WTC11 (cell line): ENCODE measurements at regions not wholly inside any gene's neighbourhood (a gene's known extent, or its start where the extent isn't known, plus 50 kb on each side); places are given as distances from the start of the nearest gene placed in this dataset.

ENCODE experiments used
- ATAC-seq: fragments of 200-7000 bp; cut with Tn5 transposase; 2 replicates; pipeline ENCODE4 v1.10.0; 2021; ENCODE audit warnings: mild to moderate bottlenecking, moderate library complexity
- CTCF ChIA-PET: fragments of 300-600 bp; sonication (Branson Sonifier 250); formaldehyde crosslinking; loops from one replicate; lab custom pipeline; 2021; ENCODE audit warnings: antibody characterized with exemption; lab: Charles Lee
- POLR2A ChIA-PET: fragments of 350-600 bp; sonication (Branson Sonifier 250); formaldehyde crosslinking; loops from one replicate; lab custom pipeline; 2021; ENCODE audit warnings: antibody characterized with exemption; lab: Charles Lee
- DNase-seq: peaks from one replicate; pipeline ENCODE4 v3.0.0; 2021; ENCODE audit warnings: low spot score
- H3K27ac Mint-ChIP-seq: 2 replicates; pipeline ENCODE4 v1.8.0; 2021; ENCODE audit warnings: mixed read lengths
- H3K27me3 Mint-ChIP-seq: 2 replicates; pipeline ENCODE4 v1.8.0; 2021; ENCODE audit warnings: low read depth, mild to moderate bottlenecking, moderate library complexity, mixed read lengths
- H3K36me3 Mint-ChIP-seq: 2 replicates; pipeline ENCODE4 v1.8.0; 2021; ENCODE audit warnings: mixed read lengths
- H3K4me1 Mint-ChIP-seq: 2 replicates; pipeline ENCODE4 v1.8.0; 2022; ENCODE audit warnings: mixed read lengths
- H3K4me3 Mint-ChIP-seq: 2 replicates; pipeline ENCODE4 v1.8.0; 2021; ENCODE audit warnings: mild to moderate bottlenecking, moderate library complexity, mixed read lengths
- H3K9me3 Mint-ChIP-seq: 2 replicates; pipeline ENCODE4 v1.8.0; 2021; ENCODE audit warnings: mixed read lengths
- ATF1 ChIP-seq: sonication (generic); formaldehyde crosslinking; IDR thresholded peaks from 2 replicates; pipeline ENCODE4 v1.8.1; 2023; ENCODE audit warnings: mild to moderate bottlenecking, moderate library complexity, missing genetic modification reagents
- ELF4 ChIP-seq: sonication (generic); formaldehyde crosslinking; IDR thresholded peaks from 2 replicates; pipeline ENCODE4 v1.8.1; 2022; ENCODE audit warnings: low read depth, mild to moderate bottlenecking, moderate library complexity, missing genetic modification reagents
- FOXJ3 ChIP-seq: sonication (generic); formaldehyde crosslinking; IDR thresholded peaks from 2 replicates; pipeline ENCODE4 v1.9.0; 2021; ENCODE audit warnings: missing genetic modification reagents, mild to moderate bottlenecking, borderline replicate concordance
- JAZF1 ChIP-seq: fragments of 250-450 bp; sonication (Bioruptor Pico); IDR thresholded peaks from 2 replicates; pipeline ENCODE4 v1.9.0; 2021; ENCODE audit warnings: moderate library complexity, mild to moderate bottlenecking, inconsistent platforms
- MYBL2 ChIP-seq: sonication (generic); formaldehyde crosslinking; IDR thresholded peaks from 2 replicates; pipeline ENCODE4 v1.8.1; 2023; ENCODE audit warnings: mild to moderate bottlenecking, moderate library complexity, missing genetic modification reagents
- RELA ChIP-seq: sonication (generic); formaldehyde crosslinking; IDR thresholded peaks from 2 replicates; pipeline ENCODE4 v1.8.1; 2022; ENCODE audit warnings: missing genetic modification reagents, mild to moderate bottlenecking, borderline replicate concordance
- RORB ChIP-seq: fragments of 250-450 bp; sonication (Bioruptor Pico); IDR thresholded peaks from 2 replicates; pipeline ENCODE4 v1.9.0; 2021; ENCODE audit warnings: mild to moderate bottlenecking
- SMAD3 ChIP-seq: sonication (generic); formaldehyde crosslinking; IDR thresholded peaks from 2 replicates; pipeline ENCODE4 v1.8.0; 2022; ENCODE audit warnings: missing genetic modification reagents, mild to moderate bottlenecking, borderline replicate concordance
- SOX15 ChIP-seq: fragments of 250-450 bp; sonication (Bioruptor Pico); IDR thresholded peaks from 2 replicates; pipeline ENCODE4 v1.9.0; 2021; ENCODE audit warnings: mild to moderate bottlenecking
- TEAD1 ChIP-seq: sonication (generic); formaldehyde crosslinking; IDR thresholded peaks from 2 replicates; pipeline ENCODE4 v1.8.0; 2022; ENCODE audit warnings: mild to moderate bottlenecking, missing genetic modification reagents
- TEAD4 ChIP-seq: sonication (generic); formaldehyde crosslinking; IDR thresholded peaks from 2 replicates; pipeline ENCODE4 v1.8.0; 2022; ENCODE audit warnings: mild to moderate bottlenecking, missing genetic modification reagents
- TP53 ChIP-seq: sonication (generic); formaldehyde crosslinking; IDR thresholded peaks from 2 replicates; pipeline ENCODE4 v1.8.1; 2023; ENCODE audit warnings: mild to moderate bottlenecking, missing genetic modification reagents
- ZBTB21 ChIP-seq: sonication (generic); formaldehyde crosslinking; IDR thresholded peaks from 2 replicates; pipeline ENCODE4 v1.8.1; 2023; ENCODE audit warnings: mild to moderate bottlenecking, missing genetic modification reagents, borderline replicate concordance
- TF ChIP-seq, protein P1 (sequence below): sonication (generic); formaldehyde crosslinking; IDR thresholded peaks from 2 replicates; pipeline ENCODE4 v1.8.0; 2022; ENCODE audit warnings: mild to moderate bottlenecking, missing genetic modification reagents
- TF ChIP-seq, protein P2 (sequence below): sonication (generic); formaldehyde crosslinking; IDR thresholded peaks from 2 replicates; pipeline ENCODE4 v1.8.0; 2023; ENCODE audit warnings: missing genetic modification reagents, mild to moderate bottlenecking, borderline replicate concordance
- TF ChIP-seq, protein P3 (sequence below): fragments of 250-450 bp; sonication (Bioruptor Pico); IDR thresholded peaks from 2 replicates; pipeline ENCODE4 v1.9.0; 2021; ENCODE audit warnings: moderate library complexity, mild to moderate bottlenecking, inconsistent platforms, borderline replicate concordance
- TF ChIP-seq, protein P4 (sequence below): sonication (generic); formaldehyde crosslinking; IDR thresholded peaks from 2 replicates; pipeline ENCODE4 v1.8.0; 2023; ENCODE audit warnings: mild to moderate bottlenecking, missing genetic modification reagents
- TF ChIP-seq, protein P5 (sequence below): sonication (generic); formaldehyde crosslinking; IDR thresholded peaks from 2 replicates; pipeline ENCODE4 v1.8.1; 2022; ENCODE audit warnings: low read depth, missing genetic modification reagents, borderline replicate concordance
- TF ChIP-seq, protein P6 (sequence below): fragments of 250-450 bp; sonication (Bioruptor Pico); conservative IDR thresholded peaks from 2 replicates; pipeline ENCODE4 v1.9.0; 2021; ENCODE audit warnings: mild to moderate bottlenecking
- TF ChIP-seq, protein P7 (sequence below): sonication (generic); formaldehyde crosslinking; IDR thresholded peaks from 2 replicates; pipeline ENCODE4 v1.8.1; 2022; ENCODE audit warnings: mild to moderate bottlenecking, missing genetic modification reagents, moderate library complexity, borderline replicate concordance
- TF ChIP-seq, protein P8 (sequence below): fragments of 250-450 bp; sonication (Bioruptor Pico); IDR thresholded peaks from 2 replicates; pipeline ENCODE4 v1.8.0; 2021; ENCODE audit warnings: mild to moderate bottlenecking

DNA sequence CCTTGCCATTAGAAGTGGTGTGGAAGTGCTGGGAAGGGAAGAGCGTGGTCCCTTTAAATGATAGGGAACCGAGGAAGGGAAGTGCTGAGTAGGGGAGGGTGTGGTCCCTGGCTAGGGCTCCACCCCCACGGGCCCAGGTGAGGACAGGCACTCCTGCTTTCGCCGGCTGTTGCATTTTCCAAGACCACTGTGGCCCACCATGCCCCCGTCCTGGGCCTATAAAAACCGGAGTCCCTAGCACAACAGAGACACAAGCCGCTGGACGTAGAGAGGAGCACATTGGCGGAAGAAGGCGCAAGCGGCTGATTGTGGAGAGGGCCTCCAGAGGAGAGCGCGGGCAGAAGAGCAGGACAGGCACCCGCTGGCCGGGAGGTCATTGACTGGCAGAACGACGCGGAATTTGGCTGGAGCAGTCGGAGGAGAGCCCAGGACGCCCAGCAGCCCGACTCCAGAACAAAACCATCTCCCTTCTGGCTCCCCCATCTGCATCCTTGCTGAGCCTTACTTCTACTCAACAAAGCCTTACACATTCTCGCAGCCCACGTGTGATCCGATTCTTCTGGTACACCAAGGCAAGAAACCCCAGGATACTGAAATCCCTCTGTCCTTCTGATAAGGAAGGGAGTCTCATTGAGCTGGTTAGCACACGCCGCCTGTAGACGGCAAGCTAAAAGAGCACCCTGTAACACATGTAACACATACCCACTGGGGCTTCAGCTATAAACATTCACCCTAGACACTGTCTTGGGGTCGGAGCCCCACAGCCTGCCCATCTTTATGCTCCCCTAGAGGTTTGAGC, 146.2 kb upstream of the LYZL1 start (continued):
- TF ChIP-seq, protein P1, sequence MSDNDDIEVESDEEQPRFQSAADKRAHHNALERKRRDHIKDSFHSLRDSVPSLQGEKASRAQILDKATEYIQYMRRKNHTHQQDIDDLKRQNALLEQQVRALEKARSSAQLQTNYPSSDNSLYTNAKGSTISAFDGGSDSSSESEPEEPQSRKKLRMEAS (CRISPR knock-in tag): peak; percentile 66
- TF ChIP-seq, protein P2, sequence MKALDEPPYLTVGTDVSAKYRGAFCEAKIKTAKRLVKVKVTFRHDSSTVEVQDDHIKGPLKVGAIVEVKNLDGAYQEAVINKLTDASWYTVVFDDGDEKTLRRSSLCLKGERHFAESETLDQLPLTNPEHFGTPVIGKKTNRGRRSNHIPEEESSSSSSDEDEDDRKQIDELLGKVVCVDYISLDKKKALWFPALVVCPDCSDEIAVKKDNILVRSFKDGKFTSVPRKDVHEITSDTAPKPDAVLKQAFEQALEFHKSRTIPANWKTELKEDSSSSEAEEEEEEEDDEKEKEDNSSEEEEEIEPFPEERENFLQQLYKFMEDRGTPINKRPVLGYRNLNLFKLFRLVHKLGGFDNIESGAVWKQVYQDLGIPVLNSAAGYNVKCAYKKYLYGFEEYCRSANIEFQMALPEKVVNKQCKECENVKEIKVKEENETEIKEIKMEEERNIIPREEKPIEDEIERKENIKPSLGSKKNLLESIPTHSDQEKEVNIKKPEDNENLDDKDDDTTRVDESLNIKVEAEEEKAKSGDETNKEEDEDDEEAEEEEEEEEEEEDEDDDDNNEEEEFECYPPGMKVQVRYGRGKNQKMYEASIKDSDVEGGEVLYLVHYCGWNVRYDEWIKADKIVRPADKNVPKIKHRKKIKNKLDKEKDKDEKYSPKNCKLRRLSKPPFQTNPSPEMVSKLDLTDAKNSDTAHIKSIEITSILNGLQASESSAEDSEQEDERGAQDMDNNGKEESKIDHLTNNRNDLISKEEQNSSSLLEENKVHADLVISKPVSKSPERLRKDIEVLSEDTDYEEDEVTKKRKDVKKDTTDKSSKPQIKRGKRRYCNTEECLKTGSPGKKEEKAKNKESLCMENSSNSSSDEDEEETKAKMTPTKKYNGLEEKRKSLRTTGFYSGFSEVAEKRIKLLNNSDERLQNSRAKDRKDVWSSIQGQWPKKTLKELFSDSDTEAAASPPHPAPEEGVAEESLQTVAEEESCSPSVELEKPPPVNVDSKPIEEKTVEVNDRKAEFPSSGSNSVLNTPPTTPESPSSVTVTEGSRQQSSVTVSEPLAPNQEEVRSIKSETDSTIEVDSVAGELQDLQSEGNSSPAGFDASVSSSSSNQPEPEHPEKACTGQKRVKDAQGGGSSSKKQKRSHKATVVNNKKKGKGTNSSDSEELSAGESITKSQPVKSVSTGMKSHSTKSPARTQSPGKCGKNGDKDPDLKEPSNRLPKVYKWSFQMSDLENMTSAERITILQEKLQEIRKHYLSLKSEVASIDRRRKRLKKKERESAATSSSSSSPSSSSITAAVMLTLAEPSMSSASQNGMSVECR: no peak
- TF ChIP-seq TEAD1 (CRISPR knock-in tag) (0 out of 2 replicates have a peak, but pooled peaks have one; percentile 22), JAZF1 (CRISPR knock-in tag) (no peak), ELF4 (CRISPR knock-in tag) (no peak), SOX15 (CRISPR knock-in tag) (no peak), ATF1 (CRISPR knock-in tag) (no peak), FOXJ3 (CRISPR knock-in tag) (no peak), TP53 (CRISPR knock-in tag) (no peak), SMAD3 (CRISPR knock-in tag) (peak; percentile 27; the same call in 1 of the 2 replicates)
- TF ChIP-seq, protein P3, sequence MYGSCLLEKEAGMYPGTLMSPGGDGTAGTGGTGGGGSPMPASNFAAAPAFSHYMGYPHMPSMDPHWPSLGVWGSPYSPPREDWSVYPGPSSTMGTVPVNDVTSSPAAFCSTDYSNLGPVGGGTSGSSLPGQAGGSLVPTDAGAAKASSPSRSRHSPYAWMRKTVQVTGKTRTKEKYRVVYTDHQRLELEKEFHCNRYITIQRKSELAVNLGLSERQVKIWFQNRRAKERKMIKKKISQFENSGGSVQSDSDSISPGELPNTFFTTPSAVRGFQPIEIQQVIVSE (CRISPR knock-in tag): no peak
- TF ChIP-seq, protein P4, sequence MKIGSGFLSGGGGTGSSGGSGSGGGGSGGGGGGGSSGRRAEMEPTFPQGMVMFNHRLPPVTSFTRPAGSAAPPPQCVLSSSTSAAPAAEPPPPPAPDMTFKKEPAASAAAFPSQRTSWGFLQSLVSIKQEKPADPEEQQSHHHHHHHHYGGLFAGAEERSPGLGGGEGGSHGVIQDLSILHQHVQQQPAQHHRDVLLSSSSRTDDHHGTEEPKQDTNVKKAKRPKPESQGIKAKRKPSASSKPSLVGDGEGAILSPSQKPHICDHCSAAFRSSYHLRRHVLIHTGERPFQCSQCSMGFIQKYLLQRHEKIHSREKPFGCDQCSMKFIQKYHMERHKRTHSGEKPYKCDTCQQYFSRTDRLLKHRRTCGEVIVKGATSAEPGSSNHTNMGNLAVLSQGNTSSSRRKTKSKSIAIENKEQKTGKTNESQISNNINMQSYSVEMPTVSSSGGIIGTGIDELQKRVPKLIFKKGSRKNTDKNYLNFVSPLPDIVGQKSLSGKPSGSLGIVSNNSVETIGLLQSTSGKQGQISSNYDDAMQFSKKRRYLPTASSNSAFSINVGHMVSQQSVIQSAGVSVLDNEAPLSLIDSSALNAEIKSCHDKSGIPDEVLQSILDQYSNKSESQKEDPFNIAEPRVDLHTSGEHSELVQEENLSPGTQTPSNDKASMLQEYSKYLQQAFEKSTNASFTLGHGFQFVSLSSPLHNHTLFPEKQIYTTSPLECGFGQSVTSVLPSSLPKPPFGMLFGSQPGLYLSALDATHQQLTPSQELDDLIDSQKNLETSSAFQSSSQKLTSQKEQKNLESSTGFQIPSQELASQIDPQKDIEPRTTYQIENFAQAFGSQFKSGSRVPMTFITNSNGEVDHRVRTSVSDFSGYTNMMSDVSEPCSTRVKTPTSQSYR (CRISPR knock-in tag): no peak
- TF ChIP-seq, protein P5, sequence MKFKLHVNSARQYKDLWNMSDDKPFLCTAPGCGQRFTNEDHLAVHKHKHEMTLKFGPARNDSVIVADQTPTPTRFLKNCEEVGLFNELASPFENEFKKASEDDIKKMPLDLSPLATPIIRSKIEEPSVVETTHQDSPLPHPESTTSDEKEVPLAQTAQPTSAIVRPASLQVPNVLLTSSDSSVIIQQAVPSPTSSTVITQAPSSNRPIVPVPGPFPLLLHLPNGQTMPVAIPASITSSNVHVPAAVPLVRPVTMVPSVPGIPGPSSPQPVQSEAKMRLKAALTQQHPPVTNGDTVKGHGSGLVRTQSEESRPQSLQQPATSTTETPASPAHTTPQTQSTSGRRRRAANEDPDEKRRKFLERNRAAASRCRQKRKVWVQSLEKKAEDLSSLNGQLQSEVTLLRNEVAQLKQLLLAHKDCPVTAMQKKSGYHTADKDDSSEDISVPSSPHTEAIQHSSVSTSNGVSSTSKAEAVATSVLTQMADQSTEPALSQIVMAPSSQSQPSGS (CRISPR knock-in tag): no peak

DNA sequence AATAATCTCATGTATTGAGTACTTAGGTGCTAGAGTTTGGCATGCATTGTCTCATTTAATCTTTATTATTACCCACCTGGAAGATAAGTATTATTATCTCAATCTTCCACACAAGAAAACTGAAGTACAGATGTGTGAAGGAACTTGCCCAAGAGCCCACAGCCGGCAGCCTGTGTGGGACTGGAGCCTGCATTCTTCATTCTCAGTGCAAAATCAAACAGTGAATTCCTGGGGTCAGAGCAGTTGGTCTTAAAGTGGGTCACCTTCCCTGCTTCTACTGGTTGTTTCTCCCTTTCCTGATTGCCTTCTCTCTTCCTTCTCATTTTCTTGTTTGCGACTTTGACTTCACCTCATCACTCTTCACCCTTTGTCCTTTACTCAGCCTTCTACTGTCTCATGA, 144.7 kb upstream of the LYZL1 start:
- Mint-ChIP-seq H3K4me3 (peak overlapping the region; percentile 85), H3K36me3 (peaks cover 12% of the 10 kb centered on the region), H3K27ac (peak overlapping the region; percentile 12; the same call in 1 of the 2 replicates), H3K9me3 (peaks cover 12% of the 10 kb centered on the region)
- no peak for ATAC-seq
- ChIA-PET CTCF (interaction anchor here (0.7 to 2.4 kb wide), 9 partner anchors 12 to 516 kb away, joined by 3 to 10 read pairs (median 6); no protein-coding TSS in a partner anchor), POLR2A (interaction anchor here (1.1 kb wide), 1 partner anchor 11 kb away, joined by 3 read pairs; no protein-coding TSS in a partner anchor)
- no peak for DNase-seq
- TF ChIP-seq MYBL2 (CRISPR knock-in tag) (no peak), ZBTB21 (CRISPR knock-in tag) (no peak), RORB (CRISPR knock-in tag) (no peak), TEAD4 (CRISPR knock-in tag) (no peak), RELA (no peak)
- TF ChIP-seq, protein P6, sequence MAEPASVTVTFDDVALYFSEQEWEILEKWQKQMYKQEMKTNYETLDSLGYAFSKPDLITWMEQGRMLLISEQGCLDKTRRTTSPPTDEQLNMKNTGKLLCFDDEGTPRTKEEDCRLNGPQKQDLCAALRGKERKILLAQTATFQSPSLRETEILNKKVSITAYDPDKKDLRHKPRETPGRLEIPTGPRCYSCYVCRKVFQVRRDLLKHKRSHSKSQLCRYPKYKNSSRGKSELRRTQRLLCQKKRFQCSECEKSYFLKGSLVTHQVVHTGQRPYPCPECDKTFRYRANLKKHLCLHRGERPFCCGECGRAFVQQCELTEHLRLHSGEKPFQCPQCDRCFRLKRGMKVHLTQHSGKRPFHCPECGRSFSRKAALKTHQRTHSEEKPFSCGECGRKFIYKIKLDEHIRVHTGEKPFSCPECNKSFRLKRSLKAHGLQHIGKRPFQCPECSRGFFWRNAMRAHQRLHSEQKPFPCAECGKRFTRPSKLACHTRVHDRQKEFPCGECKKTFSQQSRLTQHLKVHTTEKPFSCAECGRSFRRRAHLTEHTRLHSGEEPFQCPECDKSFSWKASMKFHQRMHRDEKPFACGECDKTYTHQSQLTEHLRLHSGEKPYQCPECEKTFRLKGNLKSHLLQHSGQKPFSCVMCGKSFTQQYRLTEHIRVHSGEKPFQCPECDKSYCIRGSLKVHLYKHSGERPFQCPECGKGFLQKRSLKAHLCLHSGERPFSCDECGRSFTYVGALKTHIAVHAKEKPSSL: no peak
- TF ChIP-seq, protein P7, sequence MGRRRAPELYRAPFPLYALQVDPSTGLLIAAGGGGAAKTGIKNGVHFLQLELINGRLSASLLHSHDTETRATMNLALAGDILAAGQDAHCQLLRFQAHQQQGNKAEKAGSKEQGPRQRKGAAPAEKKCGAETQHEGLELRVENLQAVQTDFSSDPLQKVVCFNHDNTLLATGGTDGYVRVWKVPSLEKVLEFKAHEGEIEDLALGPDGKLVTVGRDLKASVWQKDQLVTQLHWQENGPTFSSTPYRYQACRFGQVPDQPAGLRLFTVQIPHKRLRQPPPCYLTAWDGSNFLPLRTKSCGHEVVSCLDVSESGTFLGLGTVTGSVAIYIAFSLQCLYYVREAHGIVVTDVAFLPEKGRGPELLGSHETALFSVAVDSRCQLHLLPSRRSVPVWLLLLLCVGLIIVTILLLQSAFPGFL: no peak
- TF ChIP-seq, protein P8, sequence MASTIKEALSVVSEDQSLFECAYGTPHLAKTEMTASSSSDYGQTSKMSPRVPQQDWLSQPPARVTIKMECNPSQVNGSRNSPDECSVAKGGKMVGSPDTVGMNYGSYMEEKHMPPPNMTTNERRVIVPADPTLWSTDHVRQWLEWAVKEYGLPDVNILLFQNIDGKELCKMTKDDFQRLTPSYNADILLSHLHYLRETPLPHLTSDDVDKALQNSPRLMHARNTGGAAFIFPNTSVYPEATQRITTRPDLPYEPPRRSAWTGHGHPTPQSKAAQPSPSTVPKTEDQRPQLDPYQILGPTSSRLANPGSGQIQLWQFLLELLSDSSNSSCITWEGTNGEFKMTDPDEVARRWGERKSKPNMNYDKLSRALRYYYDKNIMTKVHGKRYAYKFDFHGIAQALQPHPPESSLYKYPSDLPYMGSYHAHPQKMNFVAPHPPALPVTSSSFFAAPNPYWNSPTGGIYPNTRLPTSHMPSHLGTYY (CRISPR knock-in tag): no peak
- TF ChIP-seq, all 79 proteins: peak for 0
- Mint-ChIP-seq H3K4me1 (peaks cover 61% of the 10 kb centered on the region), H3K27me3 (no peaks in the 10 kb centered on the region)
